HUES6 (cell line): ENCODE measurements at regions not wholly inside any gene's neighbourhood (a gene's known extent, or its start where the extent isn't known, plus 50 kb on each side); places are given as distances from the start of the nearest gene placed in this dataset.
"Not testable (repeated sequence)": the region's sequence is repeated elsewhere in the genome, so short reads cannot be mapped to it uniquely, and the experiment has no call there.

Source experiments
- H3K27ac ChIP-seq: 2 replicates; pipeline ENCODE4 v1.7.0; 2013; ENCODE audit warnings: low read depth, mild to moderate bottlenecking, low read length, inconsistent platforms
- H3K27me3 ChIP-seq: 2 replicates; pipeline ENCODE4 v1.6.1; 2013; ENCODE audit warnings: low read length; ENCODE audit not compliant: control insufficient read depth, insufficient read depth
- H3K36me3 ChIP-seq: 2 replicates; pipeline ENCODE4 v1.6.1; 2013; ENCODE audit warnings: low read length; ENCODE audit not compliant: control insufficient read depth, insufficient read depth
- H3K4me1 ChIP-seq: 2 replicates; pipeline ENCODE4 v1.6.1; 2013; ENCODE audit warnings: low read length; ENCODE audit not compliant: control insufficient read depth, insufficient read depth
- H3K4me3 ChIP-seq: 2 replicates; pipeline ENCODE4 v1.5.1; 2013; ENCODE audit warnings: low read depth, low read length
- H3K9ac ChIP-seq: one replicate; pipeline ENCODE4 v1.6.1; 2013; ENCODE audit warnings: mild to moderate bottlenecking, low read length
- H3K9me3 ChIP-seq: 2 replicates; pipeline ENCODE4 v1.6.1; 2013; ENCODE audit warnings: low read depth, low read length; ENCODE audit not compliant: control insufficient read depth, insufficient read depth

DNA sequence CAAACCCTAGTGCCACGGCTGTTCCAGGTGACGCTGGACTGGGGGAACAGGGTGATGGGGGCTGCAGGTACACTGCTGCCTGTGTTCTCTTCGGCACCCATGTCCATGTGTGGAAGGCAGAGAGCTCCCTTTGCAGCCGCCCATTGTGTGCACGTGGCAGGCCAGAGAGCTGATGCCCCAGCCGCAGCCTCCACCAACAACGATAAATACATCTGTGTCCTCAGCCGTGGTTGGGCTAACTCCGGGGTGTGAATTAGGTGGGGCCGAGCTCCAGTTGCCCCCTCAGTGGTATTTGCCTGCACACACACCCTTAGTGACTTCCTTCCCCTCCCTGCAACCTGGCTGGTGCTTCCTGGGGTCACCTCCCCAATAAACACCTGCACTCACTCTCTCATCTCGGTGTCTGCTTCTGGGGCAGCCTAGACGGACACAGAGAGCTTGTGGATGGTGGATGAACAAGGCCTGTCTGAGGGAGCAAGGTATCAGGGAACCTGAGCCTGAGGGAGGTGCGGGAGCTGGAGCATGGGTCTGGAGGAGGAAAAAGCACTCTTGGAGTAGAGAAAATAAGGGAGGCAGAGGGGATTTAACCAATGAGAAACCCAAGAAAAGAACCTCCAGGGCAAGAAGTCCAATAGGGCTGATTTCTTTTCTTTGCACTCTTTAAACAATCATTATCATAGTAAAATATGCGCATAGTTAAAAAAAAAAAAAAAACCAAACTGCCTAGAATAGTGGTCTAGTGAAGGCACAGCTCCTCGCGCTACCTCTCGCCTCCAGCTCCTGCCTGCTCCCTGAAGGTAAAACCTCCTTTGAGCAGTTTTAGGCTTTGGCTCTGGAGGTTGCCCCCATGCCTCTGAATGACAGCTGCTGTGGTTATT, 112.6 kb downstream of the ZNF664 start:
- Histone ChIP-seq H3K9me3 (peaks cover 4% of the 10 kb centered on the region; the same call in 1 of the 2 replicates), H3K36me3 (no peaks in the 10 kb centered on the region), H3K27ac (no peak overlapping the region), H3K4me1 (peaks cover 8% of the 10 kb centered on the region; the same call in 1 of the 2 replicates), H3K4me3 (no peak overlapping the region), H3K27me3 (no peaks in the 10 kb centered on the region), H3K9ac (no peak overlapping the region)

DNA sequence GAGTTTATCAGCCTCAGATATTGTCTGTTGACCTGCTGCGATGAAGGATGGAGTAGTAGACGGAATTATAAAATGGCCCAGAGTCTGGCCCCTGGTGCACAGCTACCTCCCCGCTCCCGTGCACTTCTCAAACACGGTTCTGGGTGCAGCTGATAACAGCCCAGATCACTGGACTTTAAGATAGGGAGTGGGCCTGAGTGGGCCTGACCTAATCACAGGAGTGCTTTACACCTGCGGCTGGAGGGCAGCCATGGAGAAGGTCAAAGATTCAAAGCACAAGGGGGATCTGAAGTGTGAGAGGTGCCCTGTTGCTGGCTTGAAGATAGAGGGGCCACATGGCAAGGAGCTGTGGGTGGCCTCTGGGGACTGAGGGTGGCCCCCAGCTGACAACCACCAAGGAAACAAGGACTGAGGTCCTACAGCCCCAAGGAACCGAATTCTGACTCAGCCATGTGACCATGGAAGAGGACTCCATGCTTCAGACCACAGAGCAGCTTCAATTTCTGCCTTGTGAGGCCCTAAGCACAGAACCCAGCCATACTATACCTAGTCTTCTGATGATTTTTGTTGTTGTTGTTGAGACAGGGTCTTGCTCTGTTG, 113.4 kb downstream of the ZNF664 start:
- H3K4me3 ChIP-seq: no peak overlapping the region
- H3K4me1 ChIP-seq: 0 out of 2 replicates have a peak, but pooled peaks cover 4% of the 10 kb centered on the region
- H3K9ac ChIP-seq: no peak overlapping the region
- H3K27me3 ChIP-seq: no peaks in the 10 kb centered on the region
- peaks cover 4% of the 10 kb centered on the region; the same call in 1 of the 2 replicates for H3K9me3 ChIP-seq
- no peaks in the 10 kb centered on the region for H3K36me3 ChIP-seq
- no peak overlapping the region for H3K27ac ChIP-seq

DNA sequence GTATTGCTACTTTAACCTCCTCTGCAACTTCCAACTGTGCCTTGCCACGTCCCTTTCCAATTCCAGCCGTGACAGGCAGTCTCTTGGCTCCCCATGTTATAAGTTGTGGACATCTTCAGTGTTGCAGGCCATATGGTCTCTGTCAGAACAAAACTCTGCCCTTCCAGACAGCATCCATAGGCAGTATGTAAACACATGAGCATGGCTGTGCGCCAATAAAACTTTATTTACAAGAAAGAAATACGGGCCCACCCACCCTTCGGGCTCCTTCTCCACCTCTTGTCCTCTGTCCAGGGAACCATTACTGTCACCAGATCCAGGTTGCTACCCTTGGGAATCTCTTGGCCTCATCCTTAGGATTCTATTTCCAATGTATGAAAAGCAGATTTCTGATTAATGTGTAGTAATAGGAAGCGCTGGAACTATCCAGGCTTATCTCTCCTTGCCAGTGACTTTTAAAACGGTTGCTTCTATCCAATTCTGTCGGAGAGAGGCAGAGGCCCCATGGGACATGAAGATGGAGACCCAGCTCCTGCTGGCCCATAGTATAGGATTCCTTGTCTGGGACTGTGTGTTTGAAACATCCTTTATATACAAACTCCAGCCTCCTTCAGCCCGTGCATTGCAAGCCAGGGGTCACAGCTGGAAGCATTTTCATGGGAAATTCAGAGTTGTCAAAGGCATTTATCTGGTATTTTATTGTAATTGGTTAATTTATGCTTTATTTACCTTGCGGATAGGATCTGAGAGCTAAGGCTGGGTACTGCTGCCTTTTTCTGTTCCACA, 114.4 kb downstream of the ZNF664 start:
- Histone ChIP-seq H3K27ac (no peak overlapping the region), H3K36me3 (no peaks in the 10 kb centered on the region), H3K4me3 (no peak overlapping the region), H3K9ac (no peak overlapping the region), H3K4me1 (0 out of 2 replicates have a peak, but pooled peaks cover 4% of the 10 kb centered on the region), H3K27me3 (no peaks in the 10 kb centered on the region), H3K9me3 (peaks cover 5% of the 10 kb centered on the region)

DNA sequence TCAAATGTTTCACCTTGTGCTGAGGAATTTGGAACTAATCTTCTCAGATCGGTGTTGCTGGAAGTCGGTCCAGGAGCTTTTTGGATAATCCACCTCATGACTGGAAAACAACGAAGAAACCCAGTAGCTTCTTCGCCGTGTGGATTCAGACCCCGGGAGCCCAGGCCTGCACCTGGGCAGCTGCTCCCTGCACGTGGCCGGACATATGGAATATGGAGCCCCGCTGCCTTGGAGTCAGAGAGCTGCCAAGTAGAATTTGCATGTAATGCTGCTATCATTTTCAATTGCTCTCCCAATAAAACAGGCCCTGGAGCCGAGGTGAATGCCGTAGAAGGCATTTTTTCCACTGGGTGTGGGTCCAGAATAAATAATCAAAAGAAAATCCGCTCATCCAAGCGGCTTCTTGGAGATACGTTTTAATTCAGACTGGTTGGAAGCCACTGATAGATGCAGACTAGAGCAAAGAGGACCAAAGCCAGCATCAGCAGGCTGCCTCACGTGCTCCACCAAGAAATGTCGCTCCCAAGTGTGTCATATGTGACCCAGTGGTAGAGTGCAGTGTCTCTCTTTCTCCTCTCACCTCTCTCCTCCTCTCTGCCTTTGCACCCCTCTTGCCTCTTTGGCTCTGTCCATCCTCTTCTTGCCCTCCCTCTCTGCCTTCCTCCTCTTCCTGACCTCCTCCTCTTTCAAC, 115.3 kb downstream of the ZNF664 start:
- 0 out of 2 replicates have a peak, but pooled peaks cover 4% of the 10 kb centered on the region for H3K4me1 ChIP-seq

DNA sequence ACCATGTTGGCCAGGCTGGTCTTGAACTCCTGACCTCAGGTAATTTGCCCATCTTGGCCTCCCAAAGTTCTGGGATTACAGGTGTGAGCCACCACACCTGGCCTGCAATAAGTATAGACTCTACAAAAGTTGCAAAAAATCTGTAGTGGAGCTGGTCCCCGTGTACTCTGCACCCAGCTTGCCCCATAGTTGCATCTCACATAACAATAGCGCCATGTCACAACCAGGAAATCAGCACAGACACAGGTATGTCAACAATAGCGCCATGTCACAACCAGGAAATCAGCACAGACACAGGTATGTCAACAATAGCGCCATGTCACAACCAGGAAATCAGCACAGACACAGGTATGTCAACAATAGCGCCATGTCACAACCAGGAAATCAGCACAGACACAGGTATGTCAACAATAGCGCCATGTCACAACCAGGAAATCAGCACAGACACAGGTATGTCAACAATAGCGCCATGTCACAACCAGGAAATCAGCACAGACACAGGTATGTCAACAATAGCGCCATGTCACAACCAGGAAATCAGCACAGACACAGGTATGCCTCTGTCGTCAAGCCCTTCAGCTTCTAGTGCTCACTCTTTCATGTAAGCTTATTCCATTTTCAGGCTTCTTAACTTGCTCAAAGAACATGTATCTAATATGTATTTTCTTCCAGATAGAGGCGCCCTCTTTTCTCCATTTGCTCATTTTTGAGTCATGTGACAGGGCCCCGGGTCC, 116.3 kb downstream of the ZNF664 start:
- H3K27ac ChIP-seq, H3K36me3 ChIP-seq, H3K4me1 ChIP-seq, H3K27me3 ChIP-seq, H3K9ac ChIP-seq, H3K4me3 ChIP-seq: not testable (repeated sequence)
- peaks cover 16% of the 10 kb centered on the region for H3K9me3 ChIP-seq

More for the DNA sequence above, 115.3 kb downstream of the ZNF664 start:
- Histone ChIP-seq H3K9me3 (peaks cover 15% of the 10 kb centered on the region), H3K36me3 (no peaks in the 10 kb centered on the region), H3K27ac (no peak overlapping the region), H3K27me3 (no peaks in the 10 kb centered on the region), H3K9ac (no peak overlapping the region), H3K4me3 (no peak overlapping the region)

DNA sequence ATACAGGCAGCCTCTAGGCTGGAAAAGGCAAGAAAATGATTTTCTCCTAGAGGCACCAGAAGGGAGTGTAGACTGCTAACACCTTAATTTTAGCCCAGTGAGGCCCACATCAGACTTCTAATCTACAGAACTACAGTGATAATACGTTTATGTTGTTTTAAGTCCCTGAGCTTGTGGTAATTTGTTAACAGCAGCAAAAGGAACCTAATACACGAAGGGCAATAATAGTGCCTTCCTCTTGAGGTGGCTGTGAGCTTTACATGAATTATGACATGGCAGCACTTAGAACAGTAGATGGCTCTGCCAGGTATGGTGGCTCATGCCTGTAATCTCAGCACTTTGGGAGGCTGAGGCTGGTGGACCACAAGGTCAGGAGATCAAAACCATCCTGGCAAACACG, 118.8 kb downstream of the ZNF664 start:
- Histone ChIP-seq H3K27ac (no peak overlapping the region), H3K36me3 (no peaks in the 10 kb centered on the region), H3K9me3 (peaks cover 12% of the 10 kb centered on the region), H3K27me3 (no peaks in the 10 kb centered on the region), H3K4me3 (no peak overlapping the region), H3K9ac (no peak overlapping the region), H3K4me1 (0 out of 2 replicates have a peak, but pooled peaks cover 4% of the 10 kb centered on the region)

DNA sequence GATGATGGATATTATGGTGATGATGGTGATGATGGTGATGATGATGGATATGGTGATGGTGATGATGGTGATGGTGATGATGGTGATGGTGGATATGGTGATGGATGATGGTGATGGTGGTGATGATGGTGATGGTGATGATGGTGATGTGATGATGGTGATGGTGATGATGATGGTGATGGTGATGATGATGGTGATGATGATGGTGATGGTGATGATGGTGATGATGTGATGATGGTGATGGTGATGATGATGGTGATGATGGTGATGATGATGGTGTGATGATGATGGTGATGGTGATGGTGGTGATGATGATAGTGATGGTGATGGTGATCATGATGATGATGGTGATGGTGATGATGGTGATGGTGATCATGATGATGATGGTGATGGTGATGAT, 119.5 kb downstream of the ZNF664 start:
- not testable (repeated sequence) for H3K27me3 ChIP-seq, H3K9ac ChIP-seq, H3K4me1 ChIP-seq, H3K27ac ChIP-seq, H3K4me3 ChIP-seq, H3K36me3 ChIP-seq
- H3K9me3 ChIP-seq: peaks cover 12% of the 10 kb centered on the region

DNA sequence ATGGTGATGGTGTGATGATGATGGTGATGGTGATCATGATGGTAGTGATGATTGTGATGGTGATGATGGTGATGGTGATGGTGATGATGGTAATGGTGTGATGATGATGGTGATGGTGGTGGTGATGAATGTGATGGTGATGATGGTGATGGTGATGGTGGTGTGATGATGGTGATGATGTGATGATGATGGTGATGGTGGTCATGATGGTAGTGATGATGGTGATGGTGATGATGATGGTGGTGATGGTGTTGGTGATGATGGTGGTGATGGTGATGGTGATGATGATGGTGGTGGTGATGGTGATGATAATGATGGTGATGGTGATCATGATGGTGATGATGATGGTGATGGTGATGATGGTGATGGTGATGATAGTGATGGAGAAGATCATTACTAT, 120.3 kb downstream of the ZNF664 start:
- H3K4me1 ChIP-seq: no peaks in the 10 kb centered on the region
- H3K4me3 ChIP-seq: no peak overlapping the region
- H3K9ac ChIP-seq: no peak overlapping the region
- peaks cover 12% of the 10 kb centered on the region for H3K9me3 ChIP-seq
- H3K36me3 ChIP-seq: no peaks in the 10 kb centered on the region
- H3K27me3 ChIP-seq: no peaks in the 10 kb centered on the region; the same call in 1 of the 2 replicates
- no peak overlapping the region for H3K27ac ChIP-seq

DNA sequence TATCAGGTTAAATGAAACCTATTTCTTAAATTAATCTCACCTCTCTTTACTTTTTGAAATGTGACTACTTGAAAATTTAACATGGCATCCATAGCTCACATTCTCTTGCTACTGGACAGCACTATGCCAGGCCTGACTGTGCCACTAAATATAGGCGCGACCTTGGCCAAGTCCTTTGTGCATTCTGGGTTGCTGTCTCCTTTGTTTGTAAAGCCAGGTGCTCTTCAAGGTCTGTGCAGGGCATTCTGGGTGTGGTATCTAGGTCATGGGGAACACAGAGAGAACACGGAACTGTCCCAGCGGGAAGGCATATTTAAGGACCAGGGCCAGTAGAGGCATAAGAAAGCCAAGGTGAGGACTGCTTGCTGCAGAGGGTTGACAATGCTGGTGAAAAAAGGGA, 121.2 kb downstream of the ZNF664 start:
- Histone ChIP-seq H3K27me3 (no peaks in the 10 kb centered on the region; the same call in 1 of the 2 replicates), H3K9ac (no peak overlapping the region), H3K4me1 (peaks cover under 1% of the 10 kb centered on the region; the same call in 1 of the 2 replicates), H3K4me3 (no peak overlapping the region), H3K27ac (no peak overlapping the region), H3K9me3 (peaks cover 12% of the 10 kb centered on the region), H3K36me3 (no peaks in the 10 kb centered on the region)

DNA sequence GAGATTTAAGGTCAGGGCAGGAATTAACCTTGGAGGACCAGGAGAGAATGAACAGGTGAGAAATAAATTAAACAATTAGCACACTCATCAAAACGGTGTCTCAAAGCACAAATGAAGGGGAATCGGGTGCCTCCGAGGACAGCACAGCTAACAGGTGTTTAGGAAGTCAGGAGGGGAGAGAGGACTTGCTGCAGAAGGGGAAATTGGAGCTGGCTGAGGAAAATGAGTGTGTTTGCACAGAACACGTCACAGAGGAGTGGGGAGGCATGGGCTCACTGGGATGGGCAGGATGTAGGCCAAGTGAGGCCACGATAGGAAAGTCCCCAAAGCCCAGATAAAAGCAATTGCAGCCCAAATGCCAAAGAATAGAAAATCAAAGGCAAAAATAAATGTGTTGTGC, 121.7 kb downstream of the ZNF664 start:
- Histone ChIP-seq H3K9me3 (peaks cover 12% of the 10 kb centered on the region), H3K4me3 (no peak overlapping the region), H3K4me1 (peaks cover 4% of the 10 kb centered on the region; the same call in 1 of the 2 replicates), H3K36me3 (no peaks in the 10 kb centered on the region), H3K9ac (no peak overlapping the region), H3K27ac (no peak overlapping the region), H3K27me3 (no peaks in the 10 kb centered on the region; the same call in 1 of the 2 replicates)
